ENCODE measurements at regions not wholly inside any gene's neighbourhood (a gene's known extent, or its start where the extent isn't known, plus 50 kb on each side); places are given as distances from the start of the nearest gene placed in this dataset.
A peak's percentile ranks its signal among the peaks of the same experiment; 100 is the strongest.

- H3K4me2 ChIP-seq (ENCODE audit: insufficient read depth, low read length), result no peak overlapping the region
- dilution Hi-C loops (cut with MboI; ENCODE audit: extremely low pct_ligation_motif_present, low sequenced_read_pairs), result no loop called here
- intact Hi-C loops (cut with micrococcal nuclease), result no loop called here
- H3K27me3 ChIP-seq (ENCODE audit: control insufficient read depth in 2 of 2, insufficient read depth in 2 of 2, low read length in 2 of 2), result no peaks in the 10 kb centered on the region
- no peaks in the 10 kb centered on the region for H3K4me1 ChIP-seq (ENCODE audit: control insufficient read depth, extremely low read depth, insufficient read depth, low read length)
- H3K79me2 ChIP-seq (ENCODE audit: control insufficient read depth, insufficient read depth, low read length), result no peaks in the 10 kb centered on the region
- no peak overlapping the region for H3K4me3 ChIP-seq (replicated peaks in 1 of 3; ENCODE audit: insufficient read depth in 1 of 3, low read depth in 1 of 3, low read length in 3 of 3)
- FAIRE-seq, result no peak
- no TSS peak for BruUV-seq (replicated peaks)
- no peaks in the 10 kb centered on the region for H3K9me1 ChIP-seq (replicated peaks; ENCODE audit: control insufficient read depth, extremely low read depth, insufficient read depth, low read length)
- H2AFZ ChIP-seq (ENCODE audit: low read depth, low read length), result no peak overlapping the region
- no peaks in the 10 kb centered on the region for H3K9me3 ChIP-seq (replicated peaks; ENCODE audit: control insufficient read depth, insufficient read depth, low read length)
- POLR2A ChIA-PET, result no interaction called here
- H3K9ac ChIP-seq (replicated peaks; ENCODE audit: extremely low read depth, insufficient read depth, low read length), result no peak overlapping the region
- H3K36me3 ChIP-seq (ENCODE audit: control insufficient read depth in 2 of 2, extremely low read depth in 1 of 2, insufficient read depth in 2 of 2, low read length in 2 of 2), result no peaks in the 10 kb centered on the region
- H4K20me1 ChIP-seq (replicated peaks; ENCODE audit: control insufficient read depth, extremely low read depth, insufficient read depth, low read length), result no peaks in the 10 kb centered on the region
- peak; percentile 53 for DNase-seq (ENCODE audit: low read depth, low spot score)
- H3K27ac ChIP-seq (ENCODE audit: insufficient read depth, low read depth, low read length), result no peak overlapping the region
- CTCF ChIA-PET, result interaction anchor here (1.6 kb wide), 1 partner anchor 15 kb away, joined by 3 read pairs; no protein-coding TSS in a partner anchor
- TF ChIP-seq POLR2AphosphoS5 (IDR thresholded peaks at IDR 0.05; ENCODE audit: insufficient read depth, low read depth, low read length) (no peak), EZH2 (IDR thresholded peaks at IDR 0.05; ENCODE audit: borderline replicate concordance, low read depth, low read length, severe bottlenecking) (no peak), POLR2A (IDR thresholded peaks at IDR 0.05; ENCODE audit: low read depth, low read length) (no peak)
- TF ChIP-seq, protein P1, sequence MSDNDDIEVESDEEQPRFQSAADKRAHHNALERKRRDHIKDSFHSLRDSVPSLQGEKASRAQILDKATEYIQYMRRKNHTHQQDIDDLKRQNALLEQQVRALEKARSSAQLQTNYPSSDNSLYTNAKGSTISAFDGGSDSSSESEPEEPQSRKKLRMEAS (IDR thresholded peaks at IDR 0.05; ENCODE audit: insufficient read depth, insufficient read length), result no peak
Measured at GRCh38 chr3:31226346-31226745, 306.4 kb upstream of the STT3B start.

DNA sequence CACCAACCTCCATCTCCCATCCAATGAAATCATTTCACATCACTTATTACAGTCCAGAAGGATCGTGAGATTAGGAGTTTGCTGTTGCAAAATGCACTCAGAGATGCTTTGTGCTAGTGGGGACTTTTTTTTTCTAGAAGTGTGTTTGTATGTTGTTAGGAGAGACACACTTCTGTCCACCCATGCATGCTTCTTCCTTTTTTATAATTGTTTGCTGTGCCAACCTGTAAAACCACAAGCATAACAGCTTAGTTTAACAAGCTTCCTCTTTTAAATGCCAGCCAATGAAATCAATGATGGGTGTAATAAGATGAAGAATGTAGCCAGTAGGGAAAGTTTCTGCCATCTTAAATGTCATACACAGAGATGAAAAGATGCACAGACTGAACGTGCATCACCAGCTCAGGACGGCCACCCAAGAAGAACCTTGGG, 305.6 kb upstream of the STT3B start:
- Histone ChIP-seq H3K36me3 (ENCODE audit: control insufficient read depth in 2 of 2, extremely low read depth in 1 of 2, insufficient read depth in 2 of 2, low read length in 2 of 2) (no peaks in the 10 kb centered on the region), H3K27me3 (ENCODE audit: control insufficient read depth in 2 of 2, insufficient read depth in 2 of 2, low read length in 2 of 2) (no peaks in the 10 kb centered on the region), H3K9me1 (replicated peaks; ENCODE audit: control insufficient read depth, extremely low read depth, insufficient read depth, low read length) (no peaks in the 10 kb centered on the region), H3K4me2 (ENCODE audit: insufficient read depth, low read length) (no peak overlapping the region), H3K79me2 (ENCODE audit: control insufficient read depth, insufficient read depth, low read length) (no peaks in the 10 kb centered on the region), H3K9me3 (replicated peaks; ENCODE audit: control insufficient read depth, insufficient read depth, low read length) (no peaks in the 10 kb centered on the region), H3K4me1 (ENCODE audit: control insufficient read depth, extremely low read depth, insufficient read depth, low read length) (no peaks in the 10 kb centered on the region), H3K9ac (replicated peaks; ENCODE audit: extremely low read depth, insufficient read depth, low read length) (no peak overlapping the region), H3K27ac (ENCODE audit: insufficient read depth, low read depth, low read length) (no peak overlapping the region), H3K4me3 (replicated peaks in 1 of 3; ENCODE audit: insufficient read depth in 1 of 3, low read depth in 1 of 3, low read length in 3 of 3) (no peak overlapping the region), H2AFZ (ENCODE audit: low read depth, low read length) (no peak overlapping the region), H4K20me1 (replicated peaks; ENCODE audit: control insufficient read depth, extremely low read depth, insufficient read depth, low read length) (no peaks in the 10 kb centered on the region)
- TF ChIP-seq FOS (IDR thresholded peaks at IDR 0.05; ENCODE audit: borderline replicate concordance, insufficient read depth, low read length), result no peak
- no peak for TF ChIP-seq GATA2 (IDR thresholded peaks at IDR 0.05; ENCODE audit: insufficient read depth, insufficient read length, low read depth, low read length)
- no peak for TF ChIP-seq JUN (IDR thresholded peaks at IDR 0.05; ENCODE audit: borderline replicate concordance, insufficient read depth, insufficient read length, low read depth)
- no peak for TF ChIP-seq POLR2A (IDR thresholded peaks at IDR 0.05; ENCODE audit: low read depth, low read length)
- TF ChIP-seq EZH2 (IDR thresholded peaks at IDR 0.05; ENCODE audit: borderline replicate concordance, low read depth, low read length, severe bottlenecking), result no peak
- TF ChIP-seq POLR2AphosphoS5 (IDR thresholded peaks at IDR 0.05; ENCODE audit: insufficient read depth, low read depth, low read length), result no peak
- TF ChIP-seq, protein P2, sequence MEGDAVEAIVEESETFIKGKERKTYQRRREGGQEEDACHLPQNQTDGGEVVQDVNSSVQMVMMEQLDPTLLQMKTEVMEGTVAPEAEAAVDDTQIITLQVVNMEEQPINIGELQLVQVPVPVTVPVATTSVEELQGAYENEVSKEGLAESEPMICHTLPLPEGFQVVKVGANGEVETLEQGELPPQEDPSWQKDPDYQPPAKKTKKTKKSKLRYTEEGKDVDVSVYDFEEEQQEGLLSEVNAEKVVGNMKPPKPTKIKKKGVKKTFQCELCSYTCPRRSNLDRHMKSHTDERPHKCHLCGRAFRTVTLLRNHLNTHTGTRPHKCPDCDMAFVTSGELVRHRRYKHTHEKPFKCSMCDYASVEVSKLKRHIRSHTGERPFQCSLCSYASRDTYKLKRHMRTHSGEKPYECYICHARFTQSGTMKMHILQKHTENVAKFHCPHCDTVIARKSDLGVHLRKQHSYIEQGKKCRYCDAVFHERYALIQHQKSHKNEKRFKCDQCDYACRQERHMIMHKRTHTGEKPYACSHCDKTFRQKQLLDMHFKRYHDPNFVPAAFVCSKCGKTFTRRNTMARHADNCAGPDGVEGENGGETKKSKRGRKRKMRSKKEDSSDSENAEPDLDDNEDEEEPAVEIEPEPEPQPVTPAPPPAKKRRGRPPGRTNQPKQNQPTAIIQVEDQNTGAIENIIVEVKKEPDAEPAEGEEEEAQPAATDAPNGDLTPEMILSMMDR (IDR thresholded peaks at IDR 0.05; ENCODE audit: extremely low read depth in 1 of 2, insufficient read depth in 1 of 2, low read depth in 1 of 2, low read length in 2 of 2), result no peak
- no peak for TF ChIP-seq MYC (IDR thresholded peaks at IDR 0.05; ENCODE audit: low read depth, low read length)
- TF ChIP-seq, protein P1 (IDR thresholded peaks at IDR 0.05; ENCODE audit: insufficient read depth, insufficient read length), result no peak
- intact Hi-C loops (cut with micrococcal nuclease), result no loop called here
- FAIRE-seq (no peak), DNase-seq (ENCODE audit: low read depth, low spot score) (no peak)
- ChIA-PET CTCF (interaction anchor here (1.2 to 1.6 kb wide), 2 partner anchors 11 to 14 kb away, joined by 3 to 4 read pairs; no protein-coding TSS in a partner anchor), POLR2A (no interaction called here)
- no TSS peak for BruUV-seq (replicated peaks)
- dilution Hi-C loops (cut with MboI; ENCODE audit: extremely low pct_ligation_motif_present, low sequenced_read_pairs), result no loop called here

Data from endothelial cell of umbilical vein (primary cell).